BJ (cell line): ENCODE measurements at regions not wholly inside any gene's neighbourhood (a gene's known extent, or its start where the extent isn't known, plus 50 kb on each side); places are given as distances from the start of the nearest gene placed in this dataset.

Experiments
- CTCF ChIA-PET: fragments of 350-600 bp; formaldehyde crosslinking; extraction: SDS; loops from one replicate; lab custom pipeline; 2021; ENCODE audit warnings: antibody characterized with exemption, inconsistent platforms; lab: Yijun Ruan, JAX
- POLR2A ChIA-PET: fragments of 300-600 bp; sonication (Branson Sonifier 250); formaldehyde crosslinking; extraction: SDS; loops from one replicate; lab custom pipeline; 2021; ENCODE audit warnings: antibody characterized with exemption; lab: Charles Lee
- DNase-seq: peaks from one replicate; pipeline ENCODE4 v3.0.0-alpha.2; 2011; ENCODE audit warnings: low read depth
- H3K27me3 ChIP-seq: 2 replicates; pipeline ENCODE4 v1.6.0; 2011; ENCODE audit warnings: low read length; ENCODE audit not compliant: control insufficient read depth, insufficient read depth
- H3K36me3 ChIP-seq: 2 replicates; pipeline ENCODE4 v1.5.1; 2011; ENCODE audit warnings: low read length; ENCODE audit not compliant: control insufficient read depth, insufficient read depth
- H3K4me3 ChIP-seq: 2 replicates; pipeline ENCODE4 v1.5.1; 2011; ENCODE audit warnings: low read depth, mild to moderate bottlenecking, control low read depth, low read length
- TF ChIP-seq, protein P1 (sequence below): IDR thresholded peaks from 2 replicates; pipeline ENCODE4 v1.5.1; 2011; ENCODE audit warnings: low read depth, mild to moderate bottlenecking, control low read depth, inconsistent platforms, low read length, moderate library complexity; ENCODE audit not compliant: insufficient read depth

DNA sequence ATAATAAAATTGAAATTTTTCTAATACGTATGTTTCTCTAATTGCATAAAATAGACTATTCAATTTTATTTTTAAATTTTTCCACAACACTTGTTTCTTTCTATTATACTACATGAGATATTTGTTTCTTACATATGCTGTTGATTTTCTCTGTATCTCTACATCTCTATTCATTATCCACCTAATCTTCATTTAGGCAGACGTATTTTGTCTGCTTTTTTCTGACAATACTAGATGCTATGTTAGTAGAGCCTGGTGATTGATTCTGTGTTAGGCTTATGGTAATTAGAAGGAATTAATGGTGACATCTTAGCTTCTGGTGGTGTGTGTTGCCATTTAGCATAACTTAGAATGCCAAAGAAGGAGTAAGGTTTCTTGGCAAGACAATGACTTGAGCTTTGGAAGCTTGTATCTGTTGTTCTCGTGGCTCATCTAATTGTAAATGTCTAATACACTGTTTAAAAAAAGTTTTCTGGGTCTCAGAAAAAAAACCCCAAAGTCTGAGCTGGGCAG, 1610.7 kb upstream of the PCDH20 start:
- ChIA-PET CTCF (no interaction called here), POLR2A (no interaction called here)
- no peak for DNase-seq
- Histone ChIP-seq H3K27me3 (no peaks in the 10 kb centered on the region), H3K36me3 (no peaks in the 10 kb centered on the region), H3K4me3 (no peak overlapping the region)
- TF ChIP-seq, protein P1, sequence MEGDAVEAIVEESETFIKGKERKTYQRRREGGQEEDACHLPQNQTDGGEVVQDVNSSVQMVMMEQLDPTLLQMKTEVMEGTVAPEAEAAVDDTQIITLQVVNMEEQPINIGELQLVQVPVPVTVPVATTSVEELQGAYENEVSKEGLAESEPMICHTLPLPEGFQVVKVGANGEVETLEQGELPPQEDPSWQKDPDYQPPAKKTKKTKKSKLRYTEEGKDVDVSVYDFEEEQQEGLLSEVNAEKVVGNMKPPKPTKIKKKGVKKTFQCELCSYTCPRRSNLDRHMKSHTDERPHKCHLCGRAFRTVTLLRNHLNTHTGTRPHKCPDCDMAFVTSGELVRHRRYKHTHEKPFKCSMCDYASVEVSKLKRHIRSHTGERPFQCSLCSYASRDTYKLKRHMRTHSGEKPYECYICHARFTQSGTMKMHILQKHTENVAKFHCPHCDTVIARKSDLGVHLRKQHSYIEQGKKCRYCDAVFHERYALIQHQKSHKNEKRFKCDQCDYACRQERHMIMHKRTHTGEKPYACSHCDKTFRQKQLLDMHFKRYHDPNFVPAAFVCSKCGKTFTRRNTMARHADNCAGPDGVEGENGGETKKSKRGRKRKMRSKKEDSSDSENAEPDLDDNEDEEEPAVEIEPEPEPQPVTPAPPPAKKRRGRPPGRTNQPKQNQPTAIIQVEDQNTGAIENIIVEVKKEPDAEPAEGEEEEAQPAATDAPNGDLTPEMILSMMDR = no peak

- H3K27me3 ChIP-seq = no peaks in the 10 kb centered on the region
- DNase-seq = no peak
- POLR2A ChIA-PET = no interaction called here
- TF ChIP-seq, protein P1 = no peak
- no peaks in the 10 kb centered on the region for H3K36me3 ChIP-seq
- H3K4me3 ChIP-seq = no peak overlapping the region
- CTCF ChIA-PET = no interaction called here
Measured at GRCh38 chr13:63025741-63026140, 1610.1 kb upstream of the PCDH20 start.

DNA sequence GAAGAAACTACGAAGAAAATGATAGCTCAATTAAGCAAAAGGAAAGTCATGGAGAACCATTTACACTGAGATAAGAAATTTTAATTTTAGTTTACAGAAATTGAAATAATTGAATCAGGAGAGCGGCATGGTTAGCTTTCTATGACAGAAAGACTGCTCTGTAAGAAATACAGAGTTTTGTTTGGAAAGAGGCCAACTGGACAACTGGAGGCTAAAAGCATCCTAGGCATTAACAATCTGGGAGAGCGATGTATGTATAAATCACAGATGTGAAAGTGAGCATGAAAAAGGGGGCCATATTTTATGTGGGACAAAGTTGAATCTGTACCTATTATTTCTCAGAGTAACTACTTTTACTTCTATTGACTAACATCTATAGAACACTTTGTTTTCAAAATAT, 1608.8 kb upstream of the PCDH20 start:
- no peaks in the 10 kb centered on the region for H3K27me3 ChIP-seq
- ChIA-PET CTCF (interaction anchor here (0.6 kb wide), 1 partner anchor 422 kb away, joined by 3 read pairs; no protein-coding TSS in a partner anchor), POLR2A (interaction anchor here (0.7 kb wide), 1 partner anchor 10 kb away, joined by 3 read pairs; no protein-coding TSS in a partner anchor)
- H3K36me3 ChIP-seq = no peaks in the 10 kb centered on the region
- DNase-seq = no peak
- TF ChIP-seq, protein P1 = no peak
- no peak overlapping the region for H3K4me3 ChIP-seq

GRCh38 chr13:63011996-63012395, 1596.3 kb upstream of the PCDH20 start:
- Histone ChIP-seq H3K4me3 (no peak overlapping the region), H3K27me3 (no peaks in the 10 kb centered on the region), H3K36me3 (no peaks in the 10 kb centered on the region)
- ChIA-PET POLR2A (no interaction called here), CTCF (no interaction called here)
- TF ChIP-seq, protein P1 = no peak
- no peak for DNase-seq

- no peaks in the 10 kb centered on the region for H3K27me3 ChIP-seq
- ChIA-PET CTCF (no interaction called here), POLR2A (no interaction called here)
- TF ChIP-seq, protein P1 = no peak
- no peak for DNase-seq
- H3K4me3 ChIP-seq = no peak overlapping the region
- no peaks in the 10 kb centered on the region for H3K36me3 ChIP-seq
Measured at GRCh38 chr13:63010072-63010658, 1594.5 kb upstream of the PCDH20 start.
